ENCODE measurements at regions not wholly inside any gene's neighbourhood (a gene's known extent, or its start where the extent isn't known, plus 50 kb on each side); places are given as distances from the start of the nearest gene placed in this dataset.

DNA sequence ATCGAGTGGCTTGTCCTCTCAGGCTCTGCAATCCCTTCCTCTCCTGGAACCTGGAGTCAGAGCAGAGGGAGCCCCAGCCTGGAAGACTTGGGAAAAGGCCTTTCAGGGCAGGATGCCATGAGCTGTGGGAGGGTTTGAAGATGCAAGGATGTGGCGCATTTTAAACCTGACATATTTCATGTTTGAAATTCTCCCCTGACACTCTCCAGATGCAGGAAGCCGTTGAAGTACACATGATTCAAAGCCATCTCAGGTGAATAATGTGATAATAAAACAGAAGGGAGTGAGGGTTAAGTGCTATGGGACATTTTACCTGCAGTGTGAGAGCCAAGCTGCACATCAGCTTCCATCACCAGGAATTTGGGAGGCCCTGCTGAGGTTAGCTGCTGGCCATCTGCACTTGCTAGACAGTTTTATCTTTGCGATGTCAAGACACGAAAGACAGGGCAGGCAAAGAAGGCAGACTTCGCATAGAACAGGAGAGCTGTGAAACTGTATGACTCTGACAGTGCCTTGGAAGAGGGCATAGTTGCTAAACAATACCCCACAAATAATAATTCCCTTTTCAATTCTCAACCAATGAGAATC lies 159.1 kb upstream of the GDF10 start:
- Histone ChIP-seq H3K27me3 (no peaks in the 10 kb centered on the region), H3K4me1 (peaks cover 3% of the 10 kb centered on the region), H3K36me3 (no peaks in the 10 kb centered on the region), H3K4me3 (no peak overlapping the region), H3K27ac (no peak overlapping the region), H3K9me3 (no peaks in the 10 kb centered on the region)
- TF ChIP-seq POLR2A (IDR thresholded peaks at IDR 0.05) (no peak), POLR2AphosphoS5 (IDR thresholded peaks at IDR 0.05; ENCODE audit: insufficient read depth in 1 of 2, low read depth in 1 of 2) (no peak)
- TF ChIP-seq, protein P1, sequence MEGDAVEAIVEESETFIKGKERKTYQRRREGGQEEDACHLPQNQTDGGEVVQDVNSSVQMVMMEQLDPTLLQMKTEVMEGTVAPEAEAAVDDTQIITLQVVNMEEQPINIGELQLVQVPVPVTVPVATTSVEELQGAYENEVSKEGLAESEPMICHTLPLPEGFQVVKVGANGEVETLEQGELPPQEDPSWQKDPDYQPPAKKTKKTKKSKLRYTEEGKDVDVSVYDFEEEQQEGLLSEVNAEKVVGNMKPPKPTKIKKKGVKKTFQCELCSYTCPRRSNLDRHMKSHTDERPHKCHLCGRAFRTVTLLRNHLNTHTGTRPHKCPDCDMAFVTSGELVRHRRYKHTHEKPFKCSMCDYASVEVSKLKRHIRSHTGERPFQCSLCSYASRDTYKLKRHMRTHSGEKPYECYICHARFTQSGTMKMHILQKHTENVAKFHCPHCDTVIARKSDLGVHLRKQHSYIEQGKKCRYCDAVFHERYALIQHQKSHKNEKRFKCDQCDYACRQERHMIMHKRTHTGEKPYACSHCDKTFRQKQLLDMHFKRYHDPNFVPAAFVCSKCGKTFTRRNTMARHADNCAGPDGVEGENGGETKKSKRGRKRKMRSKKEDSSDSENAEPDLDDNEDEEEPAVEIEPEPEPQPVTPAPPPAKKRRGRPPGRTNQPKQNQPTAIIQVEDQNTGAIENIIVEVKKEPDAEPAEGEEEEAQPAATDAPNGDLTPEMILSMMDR (IDR thresholded peaks at IDR 0.05): no peak
- DNase-seq (ENCODE audit: extremely low spot score in 2 of 2): no peak
- intact Hi-C loops (cut with DNase I): no loop called here

- no peak for TF ChIP-seq POLR2AphosphoS5 (IDR thresholded peaks at IDR 0.05; ENCODE audit: insufficient read depth in 1 of 2, low read depth in 1 of 2)
- TF ChIP-seq, protein P1 (IDR thresholded peaks at IDR 0.05): no peak
- no peak for TF ChIP-seq POLR2A (IDR thresholded peaks at IDR 0.05)
These were observed 158.6 kb upstream of the GDF10 start for GRCh38 chr10:47141349-47141748.

GRCh38 chr10:47143072-47143471 lies 156.9 kb upstream of the GDF10 start:
- H3K27ac ChIP-seq: no peak overlapping the region
- H3K9me3 ChIP-seq: no peaks in the 10 kb centered on the region
- TF ChIP-seq POLR2AphosphoS5 (IDR thresholded peaks at IDR 0.05; ENCODE audit: insufficient read depth in 1 of 2, low read depth in 1 of 2) (no peak), POLR2A (IDR thresholded peaks at IDR 0.05) (no peak)
- TF ChIP-seq, protein P1 (IDR thresholded peaks at IDR 0.05): no peak
- no peaks in the 10 kb centered on the region for H3K36me3 ChIP-seq
- H3K4me3 ChIP-seq: no peak overlapping the region
- no peak for DNase-seq (ENCODE audit: extremely low spot score in 2 of 2)
- peaks cover 8% of the 10 kb centered on the region for H3K4me1 ChIP-seq
- no peaks in the 10 kb centered on the region for H3K27me3 ChIP-seq
- intact Hi-C loops (cut with DNase I): no loop called here

More at GRCh38 chr10:47141349-47141748, 158.6 kb upstream of the GDF10 start:
- intact Hi-C loops (cut with DNase I): no loop called here
- no peak for DNase-seq (ENCODE audit: extremely low spot score in 2 of 2)
- Histone ChIP-seq H3K27me3 (no peaks in the 10 kb centered on the region), H3K4me1 (peaks cover 8% of the 10 kb centered on the region), H3K4me3 (no peak overlapping the region), H3K27ac (no peak overlapping the region), H3K36me3 (no peaks in the 10 kb centered on the region), H3K9me3 (no peaks in the 10 kb centered on the region)

GRCh38 chr10:47143473-47143872 lies 156.5 kb upstream of the GDF10 start:
- DNase-seq (ENCODE audit: extremely low spot score in 2 of 2): no peak
- intact Hi-C loops (cut with DNase I): no loop called here
- Histone ChIP-seq H3K27ac (no peak overlapping the region), H3K4me3 (no peak overlapping the region), H3K9me3 (no peaks in the 10 kb centered on the region), H3K36me3 (no peaks in the 10 kb centered on the region), H3K27me3 (no peaks in the 10 kb centered on the region), H3K4me1 (peaks cover 8% of the 10 kb centered on the region)
- TF ChIP-seq POLR2A (IDR thresholded peaks at IDR 0.05) (no peak), POLR2AphosphoS5 (IDR thresholded peaks at IDR 0.05; ENCODE audit: insufficient read depth in 1 of 2, low read depth in 1 of 2) (no peak)
- TF ChIP-seq, protein P1 (IDR thresholded peaks at IDR 0.05): no peak

GRCh38 chr10:47144525-47144924 lies 155.5 kb upstream of the GDF10 start:
- Histone ChIP-seq H3K4me3 (no peak overlapping the region), H3K36me3 (no peaks in the 10 kb centered on the region), H3K9me3 (no peaks in the 10 kb centered on the region), H3K27me3 (no peaks in the 10 kb centered on the region), H3K4me1 (peaks cover 8% of the 10 kb centered on the region), H3K27ac (no peak overlapping the region)
- TF ChIP-seq POLR2A (IDR thresholded peaks at IDR 0.05): no peak
- no peak for TF ChIP-seq POLR2AphosphoS5 (IDR thresholded peaks at IDR 0.05; ENCODE audit: insufficient read depth in 1 of 2, low read depth in 1 of 2)
- TF ChIP-seq, protein P1 (IDR thresholded peaks at IDR 0.05): no peak
- intact Hi-C loops (cut with DNase I): no loop called here
- DNase-seq (ENCODE audit: extremely low spot score in 2 of 2): no peak

All from vagina (tissue), 2 donors.